IMR-90 (cell line): ENCODE measurements at regions not wholly inside any gene's neighbourhood (a gene's known extent, or its start where the extent isn't known, plus 50 kb on each side); places are given as distances from the start of the nearest gene placed in this dataset.
A peak's percentile ranks its signal among the peaks of the same experiment; 100 is the strongest.

ENCODE experiments used
- ATAC-seq: fragments of 200-7000 bp; cut with Tn5 transposase; 2 replicates; pipeline ENCODE4 v1.9.1; 2020; ENCODE audit warnings: low read depth, mild to moderate bottlenecking, moderate library complexity
- BruUV-seq: library from RNA; stranded (reverse); fragments of 400-500 nt; replicated peaks from 2 replicates; lab custom pipeline; 2021; lab: Mats Ljungman, UMichigan
- CTCF ChIA-PET: fragments of 300-600 bp; formaldehyde crosslinking; extraction: SDS; loops from one replicate; lab custom pipeline; 2021; ENCODE audit warnings: antibody characterized with exemption; lab: Yijun Ruan, JAX
- POLR2A ChIA-PET: fragments of 300-600 bp; sonication (Branson Sonifier 250); formaldehyde crosslinking; loops from one replicate; lab custom pipeline; 2022; ENCODE audit warnings: antibody characterized with exemption; ENCODE audit not compliant: unreplicated experiment; lab: Charles Lee
- DNase-seq: peaks from one replicate; pipeline ENCODE4 v3.0.0; 2013
- H2AFZ ChIP-seq: replicated peaks from 2 replicates; pipeline ENCODE3; 2013; ENCODE audit warnings: low read length, mild to moderate bottlenecking; ENCODE audit not compliant: poor library complexity
- H2AK5ac ChIP-seq: 2 replicates; pipeline ENCODE4 v1.6.1; 2013; ENCODE audit warnings: low read depth, low read length, inconsistent platforms
- H2AK9ac ChIP-seq: replicated peaks from 2 replicates; pipeline ENCODE3; 2013; ENCODE audit warnings: mild to moderate bottlenecking, low read depth, low read length, moderate library complexity; ENCODE audit not compliant: poor library complexity
- H2BK120ac ChIP-seq: 2 replicates; pipeline ENCODE4 v1.6.1; 2013; ENCODE audit warnings: low read depth, low read length, inconsistent platforms
- H2BK15ac ChIP-seq: 3 replicates; pipeline ENCODE4 v1.6.1; 2013; ENCODE audit warnings: low read depth, low read length, inconsistent platforms
- H2BK20ac ChIP-seq: 2 replicates; pipeline ENCODE4 v1.6.1; 2013; ENCODE audit warnings: low read depth, mild to moderate bottlenecking, inconsistent platforms, low read length, moderate library complexity
- H2BK5ac ChIP-seq: 2 replicates; pipeline ENCODE4 v1.6.1; 2013; ENCODE audit warnings: mild to moderate bottlenecking, low read depth, low read length, inconsistent platforms; ENCODE audit not compliant: poor library complexity, severe bottlenecking
- H3K14ac ChIP-seq: replicated peaks from 2 replicates; pipeline ENCODE4 v1.6.1; 2013; ENCODE audit warnings: low read depth, low read length, inconsistent platforms
- H3K18ac ChIP-seq: 2 replicates; pipeline ENCODE4 v1.6.1; 2013; ENCODE audit warnings: low read depth, low read length, control low read depth
- H3K23ac ChIP-seq: 2 replicates; pipeline ENCODE4 v1.6.1; 2013; ENCODE audit warnings: low read depth, low read length, inconsistent platforms
- H3K27ac ChIP-seq: 2 replicates; pipeline ENCODE4 v1.5.1; 2013; ENCODE audit warnings: mild to moderate bottlenecking, control low read depth, low read length; ENCODE audit not compliant: insufficient read depth
- H3K27me3 ChIP-seq: 2 replicates; pipeline ENCODE4 v1.6.1; 2013; ENCODE audit warnings: low read length; ENCODE audit not compliant: control insufficient read depth, insufficient read depth
- H3K36me3 ChIP-seq: 2 replicates; pipeline ENCODE4 v1.6.1; 2013; ENCODE audit warnings: low read length, mixed read lengths; ENCODE audit not compliant: control insufficient read depth, insufficient read depth
- H3K4ac ChIP-seq: 2 replicates; pipeline ENCODE4 v1.6.1; 2013; ENCODE audit warnings: low read depth, low read length, inconsistent platforms
- H3K4me1 ChIP-seq: 2 replicates; pipeline ENCODE4 v1.6.1; 2013; ENCODE audit warnings: low read length, mixed read lengths; ENCODE audit not compliant: control insufficient read depth, insufficient read depth
- H3K4me2 ChIP-seq: 2 replicates; pipeline ENCODE4 v1.6.1; 2013; ENCODE audit warnings: low read depth, mild to moderate bottlenecking, control low read depth, low read length, moderate library complexity
- H3K4me3 ChIP-seq: 2 replicates; pipeline ENCODE4 v1.5.1; 2013; ENCODE audit warnings: low read depth, mild to moderate bottlenecking, control low read depth, low read length, moderate library complexity; ENCODE audit not compliant: insufficient read depth
- H3K56ac ChIP-seq: 2 replicates; pipeline ENCODE4 v1.6.1; 2013; ENCODE audit warnings: low read length, inconsistent platforms; ENCODE audit not compliant: insufficient read depth; ENCODE audit errors: extremely low read depth
- H3K79me1 ChIP-seq, 2 experiments: 2 replicates each; pipeline ENCODE4 v1.6.1; 2013; ENCODE audit warnings: low read length in 2 of 2, inconsistent platforms in 1 of 2, low read depth in 1 of 2
- H3K9ac ChIP-seq: 2 replicates; pipeline ENCODE4 v1.6.1; 2013; ENCODE audit warnings: low read depth, low read length, control low read depth
- H3K9me1 ChIP-seq: 2 replicates; pipeline ENCODE4 v1.6.1; 2013; ENCODE audit warnings: low read length, inconsistent platforms; ENCODE audit not compliant: insufficient read depth
- H3K9me3 ChIP-seq: 2 replicates; pipeline ENCODE4 v1.6.1; 2013; ENCODE audit warnings: low read length; ENCODE audit not compliant: control insufficient read depth, insufficient read depth
- H4K20me1 ChIP-seq: 2 replicates; pipeline ENCODE4 v1.6.1; 2013; ENCODE audit warnings: low read length, inconsistent platforms; ENCODE audit not compliant: insufficient read depth
- H4K5ac ChIP-seq: 2 replicates; pipeline ENCODE4 v1.6.1; 2013; ENCODE audit warnings: mild to moderate bottlenecking, low read depth, low read length, control low read depth
- H4K8ac ChIP-seq, 2 experiments: 2 replicates each; pipeline ENCODE4 v1.6.1; 2013; ENCODE audit warnings: low read depth in 2 of 2, low read length in 2 of 2, control low read depth in 1 of 2, inconsistent platforms in 1 of 2
- H4K91ac ChIP-seq: 2 replicates; pipeline ENCODE4 v1.6.1; 2013; ENCODE audit warnings: low read depth, low read length, inconsistent platforms; ENCODE audit not compliant: insufficient read depth
- BHLHE40 ChIP-seq: fragments of 150-350 bp; IDR thresholded peaks from 2 replicates; pipeline ENCODE4 v1.6.1; 2016; ENCODE audit warnings: mild to moderate bottlenecking, low read depth, low read length
- CEBPB ChIP-seq: IDR thresholded peaks from 2 replicates; pipeline ENCODE4 v1.6.1; 2012; ENCODE audit warnings: low read depth, low read length, improper control_type of control experiment
- CHD1 ChIP-seq: IDR thresholded peaks from 2 replicates; pipeline ENCODE4 v1.6.1; 2012; ENCODE audit warnings: low read depth, low read length, improper control_type of control experiment
- FOS ChIP-seq: fragments of 150-350 bp; IDR thresholded peaks from 2 replicates; pipeline ENCODE4 v1.6.1; 2016; ENCODE audit warnings: low read depth, low read length
- MAFK ChIP-seq: IDR thresholded peaks from 2 replicates; pipeline ENCODE4 v1.6.1; 2012; ENCODE audit warnings: low read depth, low read length, improper control_type of control experiment
- MAZ ChIP-seq: IDR thresholded peaks from 2 replicates; pipeline ENCODE4 v1.6.1; 2012; ENCODE audit warnings: low read depth, mild to moderate bottlenecking, low read length, improper control_type of control experiment, moderate library complexity, borderline replicate concordance
- MXI1 ChIP-seq: IDR thresholded peaks from 2 replicates; pipeline ENCODE4 v1.6.1; 2012; ENCODE audit warnings: low read depth, mild to moderate bottlenecking, low read length, moderate library complexity, borderline replicate concordance
- NFE2L2 ChIP-seq: fragments of 150-350 bp; IDR thresholded peaks from 2 replicates; pipeline ENCODE4 v1.6.1; 2016; ENCODE audit warnings: low read depth, mild to moderate bottlenecking, low read length
- POLR2A ChIP-seq: IDR thresholded peaks from 2 replicates; pipeline ENCODE4 v1.6.1; 2012; ENCODE audit warnings: mild to moderate bottlenecking, low read depth, low read length
- RAD21 ChIP-seq: IDR thresholded peaks from 2 replicates; pipeline ENCODE4 v1.6.1; 2012; ENCODE audit warnings: low read length, improper control_type of control experiment
- RCOR1 ChIP-seq: IDR thresholded peaks from 2 replicates; pipeline ENCODE4 v1.6.1; 2012; ENCODE audit warnings: mild to moderate bottlenecking, low read length, improper control_type of control experiment; ENCODE audit not compliant: insufficient replicate concordance
- RFX5 ChIP-seq: IDR thresholded peaks from 2 replicates; pipeline ENCODE4 v1.8.0; 2012; ENCODE audit warnings: low read depth, mild to moderate bottlenecking, low read length, moderate library complexity
- SMC3 ChIP-seq: fragments of 150-350 bp; IDR thresholded peaks from 2 replicates; pipeline ENCODE4 v1.6.1; 2016; ENCODE audit warnings: low read depth, mild to moderate bottlenecking, antibody characterized with exemption, low read length, moderate library complexity
- USF2 ChIP-seq: fragments of 150-350 bp; IDR thresholded peaks from 2 replicates; pipeline ENCODE4 v1.6.1; 2017; ENCODE audit warnings: mild to moderate bottlenecking, antibody characterized with exemption, low read length, low read depth
- WGBS, 2 experiments: methylation state at CpG; one replicate each; pipeline versions ENCODE4 v1.1.5 to v1.1.7; 2013; ENCODE audit warnings: missing lambda C conversion rate in 2 of 2; ENCODE audit not compliant: insufficient read length in 1 of 2; ENCODE audit errors: extremely low coverage in 2 of 2; 5-methylcytosine and 5-hydroxymethylcytosine counted together
- dilution Hi-C: fragments of 300-500 bp; cut with HindIII; formaldehyde crosslinking; loops from one replicate; pipeline ENCODE4 v1.14.3; 2018; ENCODE audit warnings: low sequenced_read_pairs; ENCODE audit not compliant: unreplicated experiment
- in situ Hi-C: fragments of 300-500 bp; cut with MboI; formaldehyde crosslinking; loops from 3 replicates; pipeline ENCODE4 v1.14.3; 2019; ENCODE audit warnings: low sequenced_read_pairs, inconsistent platforms, mixed read lengths
- intact Hi-C: fragments of 100-400 bp; cut with micrococcal nuclease; formaldehyde crosslinking; loops from 2 replicates; pipeline ENCODE4 v1.10.0; 2022
- TF ChIP-seq, protein P1 (sequence below): fragments of 150-350 bp; IDR thresholded peaks from 2 replicates; pipeline ENCODE4 v1.6.1; 2016; ENCODE audit warnings: low read depth, mild to moderate bottlenecking, low read length, moderate library complexity, borderline replicate concordance
- TF ChIP-seq, protein P2 (sequence below): conservative IDR thresholded peaks from 2 replicates; pipeline ENCODE4 v1.5.1; 2012; ENCODE audit warnings: mild to moderate bottlenecking, low read depth, low read length, improper control_type of control experiment

- no peak overlapping the region for H2BK20ac ChIP-seq
- no peak overlapping the region for H3K4ac ChIP-seq
- 69% methylated on average over 2 of the region's 5 CpGs; no CpG with 5 or more reads in 1 of the 2 experiments for WGBS, 2 experiments
- no peak overlapping the region for H3K56ac ChIP-seq
- intact Hi-C loops: no loop called here
- H3K23ac ChIP-seq: no peak overlapping the region
- in situ Hi-C loops: no loop called here
- no peak overlapping the region for H3K4me2 ChIP-seq
- DNase-seq: no peak
- no peaks in the 10 kb centered on the region for H3K36me3 ChIP-seq
- no peaks in the 10 kb centered on the region for H4K20me1 ChIP-seq
- H2AK9ac ChIP-seq: peak overlapping the region; percentile 44
- no peak overlapping the region for H3K14ac ChIP-seq
- no peak overlapping the region for H2AFZ ChIP-seq
- dilution Hi-C loops: no loop called here
- no peak for ATAC-seq
- peaks cover 5% of the 10 kb centered on the region; the same call in 1 of the 2 replicates for H3K4me1 ChIP-seq
- H4K5ac ChIP-seq: no peak overlapping the region
- no peak overlapping the region for H2BK15ac ChIP-seq
- H3K9me3 ChIP-seq: no peaks in the 10 kb centered on the region
- H3K18ac ChIP-seq: no peak overlapping the region
- no peak overlapping the region for H3K27ac ChIP-seq
- no peak overlapping the region for H3K4me3 ChIP-seq
- H2AK5ac ChIP-seq: no peak overlapping the region
- H2BK120ac ChIP-seq: no peak overlapping the region
- H4K91ac ChIP-seq: no peak overlapping the region
- H3K79me1 ChIP-seq: no peaks in the 10 kb centered on the region
- TF ChIP-seq CEBPB (no peak), MXI1 (no peak), NFE2L2 (no peak), MAFK (no peak), CHD1 (no peak), MAZ (no peak), POLR2A (no peak), RCOR1 (no peak), SMC3 (no peak), FOS (no peak), BHLHE40 (no peak), USF2 (no peak), RFX5 (no peak), RAD21 (no peak)
- TF ChIP-seq, protein P1, sequence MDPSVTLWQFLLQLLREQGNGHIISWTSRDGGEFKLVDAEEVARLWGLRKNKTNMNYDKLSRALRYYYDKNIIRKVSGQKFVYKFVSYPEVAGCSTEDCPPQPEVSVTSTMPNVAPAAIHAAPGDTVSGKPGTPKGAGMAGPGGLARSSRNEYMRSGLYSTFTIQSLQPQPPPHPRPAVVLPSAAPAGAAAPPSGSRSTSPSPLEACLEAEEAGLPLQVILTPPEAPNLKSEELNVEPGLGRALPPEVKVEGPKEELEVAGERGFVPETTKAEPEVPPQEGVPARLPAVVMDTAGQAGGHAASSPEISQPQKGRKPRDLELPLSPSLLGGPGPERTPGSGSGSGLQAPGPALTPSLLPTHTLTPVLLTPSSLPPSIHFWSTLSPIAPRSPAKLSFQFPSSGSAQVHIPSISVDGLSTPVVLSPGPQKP: no peak
- TF ChIP-seq, protein P2, sequence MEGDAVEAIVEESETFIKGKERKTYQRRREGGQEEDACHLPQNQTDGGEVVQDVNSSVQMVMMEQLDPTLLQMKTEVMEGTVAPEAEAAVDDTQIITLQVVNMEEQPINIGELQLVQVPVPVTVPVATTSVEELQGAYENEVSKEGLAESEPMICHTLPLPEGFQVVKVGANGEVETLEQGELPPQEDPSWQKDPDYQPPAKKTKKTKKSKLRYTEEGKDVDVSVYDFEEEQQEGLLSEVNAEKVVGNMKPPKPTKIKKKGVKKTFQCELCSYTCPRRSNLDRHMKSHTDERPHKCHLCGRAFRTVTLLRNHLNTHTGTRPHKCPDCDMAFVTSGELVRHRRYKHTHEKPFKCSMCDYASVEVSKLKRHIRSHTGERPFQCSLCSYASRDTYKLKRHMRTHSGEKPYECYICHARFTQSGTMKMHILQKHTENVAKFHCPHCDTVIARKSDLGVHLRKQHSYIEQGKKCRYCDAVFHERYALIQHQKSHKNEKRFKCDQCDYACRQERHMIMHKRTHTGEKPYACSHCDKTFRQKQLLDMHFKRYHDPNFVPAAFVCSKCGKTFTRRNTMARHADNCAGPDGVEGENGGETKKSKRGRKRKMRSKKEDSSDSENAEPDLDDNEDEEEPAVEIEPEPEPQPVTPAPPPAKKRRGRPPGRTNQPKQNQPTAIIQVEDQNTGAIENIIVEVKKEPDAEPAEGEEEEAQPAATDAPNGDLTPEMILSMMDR: no peak
- no peak overlapping the region for H3K9ac ChIP-seq
- peaks cover 8% of the 10 kb centered on the region for H3K27me3 ChIP-seq
- no peak overlapping the region for H4K8ac ChIP-seq
- ChIA-PET CTCF (no interaction called here), POLR2A (no interaction called here)
- 0 out of 2 replicates have a peak, but pooled peaks cover 3% of the 10 kb centered on the region for H3K9me1 ChIP-seq
- no peak overlapping the region for H2BK5ac ChIP-seq
- BruUV-seq: no TSS peak
Measured at GRCh38 chr10:78764436-78764835, 304.3 kb upstream of the ZMIZ1 start.
